ENCODE measurements at regions not wholly inside any gene's neighbourhood (a gene's known extent, or its start where the extent isn't known, plus 50 kb on each side); places are given as distances from the start of the nearest gene placed in this dataset.

DNA sequence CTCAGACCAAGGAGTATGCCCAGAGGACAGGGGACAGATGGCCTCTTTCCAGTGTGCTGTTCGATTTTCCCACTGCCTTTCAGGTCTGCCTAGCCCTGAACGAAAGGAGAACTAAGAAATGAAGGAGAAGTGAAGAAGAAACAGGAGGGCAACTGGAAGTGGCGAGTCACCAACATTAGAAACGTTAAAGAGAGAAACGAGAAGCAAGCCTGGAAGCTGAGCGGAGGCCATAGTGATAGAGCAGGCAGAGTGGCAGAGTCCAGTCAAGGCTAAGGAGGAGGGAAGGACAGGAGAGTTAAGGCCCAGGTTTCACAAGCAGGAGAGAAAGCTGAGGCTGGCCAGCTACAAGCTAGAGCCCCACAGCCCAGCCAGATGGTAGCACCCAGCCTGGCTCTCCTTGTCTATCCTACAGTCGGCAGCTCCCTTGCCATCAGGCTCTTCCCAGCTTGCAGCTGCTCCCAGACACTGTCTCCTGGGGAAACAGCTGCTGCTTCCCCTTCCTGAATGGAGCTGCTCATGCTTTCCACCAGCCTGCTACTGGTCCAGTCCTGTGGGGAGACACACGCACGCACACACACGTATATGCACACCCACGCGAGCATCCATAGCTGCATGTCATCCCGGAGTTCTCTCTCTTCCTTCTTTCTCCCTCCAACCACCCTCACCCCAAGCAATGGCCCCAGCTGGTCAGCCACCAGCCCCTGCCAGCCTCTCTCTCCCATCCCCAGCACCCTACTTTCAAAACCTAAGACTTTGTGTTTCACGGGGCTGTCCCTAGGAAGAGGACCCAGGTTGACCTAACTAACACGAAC is 139.7 kb upstream of the CCND2 start:
- DNase-seq: peak; percentile 89

DNA sequence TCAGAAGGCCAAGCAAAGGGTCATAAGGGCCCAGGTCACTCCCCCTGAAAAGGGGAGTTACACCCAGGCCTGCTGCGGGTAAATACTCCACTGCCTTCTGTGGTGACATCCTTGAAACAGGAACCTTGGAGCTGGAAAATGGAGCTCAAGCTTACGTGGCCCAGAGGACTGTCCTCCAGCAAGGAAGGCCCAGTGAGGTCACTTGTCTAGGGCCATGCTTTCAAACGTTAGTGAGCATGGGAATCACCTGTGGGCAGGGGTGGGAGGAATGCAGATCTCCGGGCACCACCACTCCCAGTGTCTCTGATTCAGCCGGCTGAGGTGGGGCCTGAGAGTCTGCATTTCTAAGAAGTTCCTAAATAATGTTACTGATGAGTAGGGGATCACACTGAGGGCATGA is 140.5 kb upstream of the CCND2 start:
- no peak for DNase-seq

DNA sequence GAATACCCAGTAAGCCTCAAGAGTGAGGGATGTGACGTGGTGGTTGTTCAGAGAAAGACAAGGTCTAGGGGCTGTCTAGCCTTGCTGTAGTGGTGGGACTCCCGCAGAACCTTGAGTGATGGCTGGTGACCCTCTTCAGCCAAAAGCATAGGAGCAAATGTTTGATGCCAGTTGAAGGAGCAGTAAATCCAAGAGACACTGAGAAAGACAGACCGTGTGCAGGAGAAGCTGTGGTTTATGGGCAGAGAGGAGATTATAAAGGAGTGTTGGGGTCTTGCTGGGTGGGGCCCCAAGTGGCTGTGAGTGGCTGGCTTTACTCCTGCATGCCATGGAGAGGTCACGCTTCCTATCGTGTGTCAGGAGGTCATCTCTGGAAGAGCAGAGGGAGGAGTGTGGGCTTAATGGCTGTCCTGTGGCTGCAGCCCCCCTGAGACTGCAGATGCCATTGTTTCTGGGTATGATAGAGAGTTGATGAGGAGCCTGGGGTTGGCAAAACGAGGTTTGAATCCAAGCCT is 152.0 kb upstream of the CCND2 start:
- no peak for DNase-seq

DNA sequence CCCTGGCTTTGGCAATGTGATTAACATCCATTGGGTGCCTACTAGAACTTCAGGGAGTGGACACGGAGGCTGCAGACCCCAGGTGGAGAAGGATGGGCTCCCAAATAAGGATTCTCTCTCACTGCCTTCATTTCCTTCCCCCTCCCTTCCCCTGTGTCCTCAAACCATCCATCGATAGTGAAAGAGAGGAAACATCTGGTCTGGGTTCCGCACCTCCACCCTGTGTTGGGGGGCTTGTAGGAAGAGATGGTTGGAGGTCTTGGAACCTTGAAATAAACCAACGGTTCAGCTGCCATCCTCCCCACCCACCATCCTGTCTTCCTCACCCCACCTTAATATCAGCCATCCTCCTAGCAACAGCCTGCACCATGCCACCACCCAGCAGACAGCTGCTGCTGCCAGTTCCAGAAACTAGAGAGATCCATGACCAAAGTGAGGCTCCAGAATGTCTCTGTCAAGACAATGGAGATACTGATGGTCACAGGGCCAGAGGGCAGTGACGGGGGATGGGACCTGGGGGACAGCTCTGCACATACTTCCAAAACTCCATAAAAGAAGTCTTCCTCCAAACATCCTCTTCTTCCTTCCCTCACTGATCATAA is 153.1 kb upstream of the CCND2 start:
- DNase-seq: peak; percentile 64

DNA sequence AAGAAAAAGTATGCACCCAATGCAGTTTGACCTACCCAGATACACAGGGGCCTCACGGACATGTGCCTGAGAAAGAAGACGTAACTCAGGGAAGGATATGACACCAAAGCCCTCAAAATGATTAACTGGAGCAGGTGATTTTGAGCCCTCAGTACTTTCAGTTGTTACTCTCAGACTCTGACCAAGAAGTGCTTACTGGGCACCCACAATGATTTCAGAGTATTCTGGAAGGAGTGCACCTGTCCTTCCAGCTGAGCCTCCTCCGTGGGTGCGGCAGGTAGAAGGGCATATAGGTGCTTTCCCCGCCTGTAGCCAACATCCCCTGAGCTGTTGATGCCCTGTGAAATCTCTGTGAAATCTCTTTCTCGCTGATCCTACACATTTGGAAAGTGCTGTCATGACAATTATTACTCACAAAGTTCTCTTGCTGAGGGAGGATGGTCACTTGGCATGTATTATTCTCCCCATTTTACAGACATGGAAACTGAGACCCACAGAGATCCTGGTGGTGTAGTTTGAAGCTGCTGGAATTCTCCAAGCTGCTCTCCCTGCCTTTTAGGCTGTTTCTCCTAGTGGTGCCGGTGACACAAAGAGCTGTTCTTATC is 154.3 kb upstream of the CCND2 start:
- DNase-seq: no peak

DNA sequence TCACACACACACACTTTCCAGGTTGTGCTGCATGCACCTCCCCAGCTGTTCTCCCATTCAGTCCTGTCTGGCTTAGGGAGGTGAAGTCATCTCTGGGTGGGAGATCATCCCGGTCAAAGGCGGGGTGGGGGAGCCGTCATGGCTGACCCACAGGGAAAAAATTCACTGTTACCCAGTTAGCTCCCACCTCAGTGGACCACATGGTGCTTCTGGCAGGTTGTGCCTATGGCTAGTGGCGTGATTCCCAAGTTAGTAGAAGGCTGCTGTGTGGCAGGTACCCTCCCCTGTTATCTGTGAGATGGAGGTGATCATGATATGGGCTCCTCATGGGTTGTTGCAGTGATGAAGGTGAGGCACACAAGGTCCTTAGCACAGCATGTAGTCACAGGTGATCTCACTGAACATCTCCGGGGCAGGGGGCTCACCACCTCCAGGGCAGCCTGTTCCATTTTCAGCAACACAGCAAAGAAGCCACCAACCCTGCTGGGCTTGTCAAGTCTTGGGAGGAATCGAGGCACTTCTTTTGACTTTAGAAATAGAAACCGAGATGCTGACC is 154.9 kb upstream of the CCND2 start:
- no peak for DNase-seq

DNA sequence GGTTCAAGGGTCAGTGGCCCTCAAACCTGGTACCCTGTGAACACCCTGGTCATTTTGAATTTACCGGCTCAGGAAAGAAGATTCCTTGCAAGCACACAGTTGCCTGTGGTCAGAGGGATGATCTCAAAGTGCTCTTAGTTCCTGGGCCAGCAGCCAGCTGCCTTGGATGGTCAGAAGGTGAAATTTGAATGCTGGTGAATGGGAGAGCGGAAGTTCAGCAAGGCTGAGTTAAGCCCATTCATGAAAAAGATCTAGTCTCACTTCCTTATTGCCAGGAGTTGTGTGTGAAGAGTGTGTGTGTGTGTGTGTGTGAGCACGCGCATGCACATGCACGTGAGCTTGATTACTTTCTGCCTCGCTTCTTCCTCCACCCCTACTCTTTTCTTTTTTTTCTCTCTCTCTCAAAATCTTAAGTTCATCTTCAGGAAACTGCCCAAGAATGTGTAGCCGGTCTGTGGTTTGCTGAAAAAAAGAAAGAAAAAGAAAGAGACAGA is 155.5 kb upstream of the CCND2 start:
- peak; percentile 75 for DNase-seq

DNA sequence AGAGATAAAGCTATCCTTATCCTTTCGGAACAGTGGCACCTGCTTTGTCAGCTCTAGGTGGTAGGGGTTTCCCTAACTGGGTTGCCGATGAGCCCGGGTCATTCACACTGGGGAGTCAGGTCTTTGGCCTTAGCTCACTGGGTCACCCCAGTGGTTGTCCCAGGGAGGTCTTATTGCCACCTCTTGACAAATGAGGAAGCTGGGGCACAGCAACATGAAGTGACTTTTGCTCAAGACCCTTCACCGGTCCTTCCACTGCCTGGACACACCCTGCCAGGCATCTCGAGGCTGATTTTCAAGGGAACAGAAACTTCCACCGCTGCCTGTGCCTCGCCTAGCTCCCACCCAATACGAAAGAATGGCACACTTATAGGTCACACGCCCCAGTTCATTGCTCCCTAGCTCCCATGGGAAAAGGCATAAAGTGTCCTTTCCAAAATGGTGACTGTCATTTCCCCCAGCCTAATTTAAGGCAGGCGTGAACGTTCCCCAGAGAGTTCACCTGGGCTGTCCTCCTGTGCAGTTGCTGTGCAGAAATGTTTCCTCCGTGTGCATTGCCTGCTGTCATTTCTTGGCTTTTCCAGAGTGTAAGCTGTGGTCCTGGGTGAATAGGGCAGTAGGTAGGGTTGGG is 156.1 kb upstream of the CCND2 start:
- no peak for DNase-seq

DNA sequence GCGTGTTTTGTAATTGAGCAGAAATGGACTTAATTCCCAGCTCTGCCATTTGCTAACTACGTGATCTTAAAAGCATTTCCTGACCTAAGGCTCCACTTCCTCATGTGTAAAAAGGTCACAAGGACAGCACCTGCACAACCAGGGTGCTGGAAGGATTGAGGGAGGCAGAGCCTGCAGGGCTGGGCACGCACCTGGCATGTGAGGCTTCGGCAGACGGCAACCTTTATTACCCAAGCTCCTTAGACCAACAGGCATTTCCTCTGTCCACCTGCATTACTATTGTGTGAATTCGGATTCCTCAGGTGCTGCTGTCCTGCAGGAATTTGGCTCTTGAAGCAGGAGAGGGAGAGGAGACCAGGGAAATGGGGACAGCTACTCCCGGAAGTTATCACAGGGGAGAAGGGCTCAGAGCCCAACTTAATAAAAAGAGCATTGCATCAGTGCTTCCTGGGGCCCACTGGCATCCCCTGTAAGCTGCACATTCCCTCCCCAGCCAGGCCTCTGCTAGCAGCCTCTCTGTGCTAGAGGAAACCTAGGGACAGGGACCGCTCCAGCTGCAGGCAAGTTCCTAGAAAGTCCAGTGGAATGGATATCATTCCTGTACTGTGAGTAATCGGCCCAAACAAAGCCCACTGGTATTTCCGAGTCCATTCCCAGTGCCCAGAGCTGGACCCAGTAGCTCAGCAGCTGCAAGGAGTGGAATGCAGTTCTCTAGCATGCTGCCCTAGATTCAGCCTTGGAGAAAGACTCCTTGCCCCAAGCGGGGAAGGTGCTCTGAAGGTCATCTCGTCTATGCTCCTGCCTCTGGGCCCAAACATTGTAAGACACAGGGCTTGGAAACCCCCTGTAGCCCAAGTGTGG is 157.1 kb upstream of the CCND2 start:
- DNase-seq: peak; percentile 77

DNA sequence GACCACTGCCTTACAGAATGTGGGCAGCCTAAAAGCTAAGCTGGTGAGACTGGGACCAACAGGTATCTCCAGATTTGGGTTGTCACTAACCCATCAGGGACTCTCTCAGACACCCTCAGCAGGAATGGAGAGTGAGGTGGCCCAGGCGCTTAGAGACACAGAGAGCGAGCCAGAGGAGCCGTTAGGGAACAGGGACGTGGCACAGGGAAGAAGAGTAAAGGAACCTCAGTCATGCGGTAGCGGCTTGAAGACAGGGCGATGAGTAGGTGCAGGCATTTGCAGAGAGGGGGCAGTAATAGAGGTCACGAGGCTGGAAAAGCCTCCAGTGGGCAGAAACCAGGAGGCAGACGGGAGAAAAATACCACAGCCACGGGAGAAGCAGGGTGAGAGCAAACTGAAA is 158.0 kb upstream of the CCND2 start:
- DNase-seq: no peak

DNA sequence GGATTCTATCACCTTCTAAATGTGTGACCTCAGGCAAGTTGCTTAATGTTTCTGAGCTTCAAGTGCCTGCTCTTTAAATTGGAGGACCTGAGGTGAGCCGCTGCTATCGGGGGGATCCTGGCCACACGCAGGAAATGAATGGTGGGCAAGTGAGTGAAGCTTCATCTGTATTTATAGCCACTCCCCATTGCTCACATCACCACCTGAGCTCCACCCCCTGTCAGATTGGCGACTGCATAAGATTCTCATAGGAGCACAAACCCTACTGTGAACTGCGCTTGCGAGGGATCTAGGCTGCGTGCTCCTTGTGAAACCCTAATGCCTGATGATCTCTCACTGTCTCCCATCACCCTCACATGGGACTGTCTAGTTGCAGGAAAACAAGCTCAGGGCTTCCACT is 158.6 kb upstream of the CCND2 start:
- DNase-seq: no peak

DNA sequence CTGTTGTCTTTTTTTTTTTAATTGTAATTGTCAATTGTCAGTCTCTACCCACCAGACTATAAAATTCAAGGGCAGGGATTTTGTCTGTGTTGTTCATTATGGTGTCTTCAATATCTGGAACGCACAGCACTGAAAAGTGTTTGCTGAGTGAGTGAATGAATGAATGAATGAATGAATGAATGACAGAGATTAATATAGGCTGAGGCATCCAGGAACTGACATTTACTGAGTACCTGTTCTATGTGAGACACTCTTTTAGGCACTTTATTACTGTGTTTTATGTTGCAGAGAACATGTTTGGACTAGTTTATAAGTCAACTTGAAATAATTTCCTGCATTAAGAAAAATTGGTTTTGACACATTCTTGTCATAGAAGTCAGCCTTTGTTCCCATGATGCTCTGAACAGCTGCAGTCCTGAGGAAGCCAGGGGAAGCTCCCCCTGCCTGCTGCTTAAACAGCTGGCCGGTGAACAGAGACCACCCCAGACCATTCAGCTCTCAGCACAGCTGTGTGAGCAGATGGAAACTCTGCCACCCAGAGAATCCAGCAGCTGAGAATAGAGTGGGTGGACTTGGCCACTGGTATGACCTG is 160.7 kb upstream of the CCND2 start:
- peak; percentile 86 for DNase-seq

DNA sequence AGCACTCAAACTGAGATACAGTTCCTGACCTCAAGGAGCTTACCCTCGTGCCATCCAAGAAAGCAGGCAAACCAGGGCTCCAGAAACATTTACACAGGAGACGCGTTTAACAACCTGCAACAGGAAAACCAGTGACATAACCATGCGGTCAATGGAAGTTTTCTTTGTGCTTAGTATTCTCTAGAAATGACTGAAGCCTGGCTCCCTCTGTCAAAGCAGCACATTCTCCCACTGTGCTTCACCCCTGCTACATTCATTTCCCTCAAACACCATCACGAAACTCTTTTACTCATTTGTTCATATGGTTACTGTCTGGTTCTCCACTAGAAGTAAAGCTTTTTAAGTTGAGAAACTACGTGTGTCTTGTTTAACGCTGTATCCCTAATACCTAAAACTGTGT is 161.3 kb upstream of the CCND2 start:
- no peak for DNase-seq

DNA sequence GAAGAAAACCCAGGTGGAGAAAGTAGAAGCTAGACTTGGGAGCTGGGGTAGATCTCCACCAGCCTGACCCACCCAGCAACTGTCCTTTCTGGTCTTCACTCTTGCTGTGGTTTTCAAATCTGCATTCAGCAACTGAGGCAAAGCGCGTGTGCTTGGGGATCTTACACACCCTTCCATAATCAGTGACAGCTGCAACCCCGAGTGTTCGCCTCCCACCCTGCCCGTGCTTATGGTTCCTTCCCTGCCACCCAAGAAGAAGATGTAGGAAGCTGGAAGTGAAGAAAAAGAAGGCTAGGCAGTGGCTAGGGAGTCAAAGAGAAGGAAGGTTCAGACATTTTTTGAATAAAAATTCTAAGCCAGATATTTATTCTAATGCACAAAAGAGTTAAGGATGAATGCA is 162.6 kb upstream of the CCND2 start:
- DNase-seq: no peak

DNA sequence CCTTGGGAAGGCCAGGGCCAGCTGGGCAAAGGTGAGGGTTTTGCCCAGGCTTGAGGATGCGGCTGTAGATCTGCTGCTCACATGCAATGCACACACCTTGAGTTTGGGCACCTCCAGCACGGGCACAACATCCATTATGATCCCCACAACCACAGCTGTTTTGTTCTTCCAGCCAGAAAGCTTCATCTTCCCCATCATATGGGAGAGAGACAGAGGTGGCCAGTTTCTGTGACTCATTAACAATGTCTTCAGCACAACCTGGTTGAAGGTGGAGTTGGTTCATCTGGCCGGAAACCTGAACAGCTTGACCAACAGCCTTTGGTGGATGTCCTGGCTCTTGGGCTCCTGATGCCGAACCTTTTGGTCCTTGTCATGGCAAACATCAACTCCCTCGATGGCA is 163.7 kb upstream of the CCND2 start:
- no peak for DNase-seq

DNA sequence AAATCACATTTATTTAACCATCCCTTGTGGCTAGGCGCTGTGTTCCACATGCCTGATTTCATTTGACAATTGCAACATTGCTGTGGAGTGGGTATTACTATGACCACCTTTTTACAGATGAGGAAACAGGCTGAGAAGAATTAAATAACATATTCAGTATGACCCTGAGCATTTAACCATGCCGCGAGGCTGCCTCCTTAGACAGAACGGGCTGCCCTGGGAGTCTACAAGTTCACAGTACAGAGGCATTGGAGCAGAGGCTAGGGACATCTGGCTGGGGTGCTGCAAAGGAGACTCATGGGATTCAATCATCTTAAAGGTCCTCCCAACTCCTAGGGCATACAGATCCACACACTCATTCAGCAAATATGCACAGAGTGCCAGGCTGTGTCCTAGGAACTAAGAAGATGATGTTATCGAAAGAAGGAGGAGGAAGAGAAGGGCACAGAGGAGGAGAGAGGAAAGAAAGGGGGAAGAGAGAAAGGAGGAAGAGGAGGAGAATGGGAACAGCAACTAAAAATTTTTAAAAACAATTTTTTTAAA is 164.7 kb upstream of the CCND2 start:
- DNase-seq: no peak

DNA sequence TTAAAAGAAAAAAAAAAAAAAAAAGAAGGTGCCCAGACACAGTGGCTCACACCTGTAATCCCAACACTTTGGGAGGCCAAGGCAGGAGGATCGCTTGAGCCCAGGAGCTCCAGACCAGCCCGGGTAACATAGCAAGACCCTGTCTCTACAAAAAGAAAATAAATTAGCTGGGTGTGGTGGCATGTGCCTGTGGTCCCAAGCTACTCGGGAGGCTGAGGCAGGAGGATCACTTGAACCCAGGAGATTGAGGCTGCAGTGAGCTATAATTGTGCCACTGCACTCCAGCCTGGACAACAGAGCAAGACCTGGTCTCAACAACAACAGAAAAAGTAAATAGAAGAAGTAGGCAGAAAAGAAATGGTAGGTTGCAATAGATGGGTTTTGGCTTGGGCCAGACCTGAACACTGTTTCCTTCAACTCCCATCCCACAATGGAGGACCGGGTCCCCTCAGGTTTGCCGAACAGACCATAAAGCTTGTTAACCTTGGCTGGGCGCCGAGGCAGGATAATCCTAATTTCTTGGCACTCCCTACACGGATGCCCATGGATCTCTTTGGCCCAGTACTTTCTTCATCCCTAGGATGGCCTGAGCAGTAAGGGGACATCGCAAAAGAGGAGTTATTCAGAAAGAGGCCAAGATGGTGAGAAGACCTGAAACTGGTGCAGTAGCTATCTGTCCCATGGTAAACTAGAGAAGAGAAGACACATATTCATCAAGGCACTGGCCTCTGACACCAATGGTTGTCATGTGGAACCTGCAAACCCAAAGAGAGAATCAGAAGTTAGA is 165.5 kb upstream of the CCND2 start:
- DNase-seq: no peak

DNA sequence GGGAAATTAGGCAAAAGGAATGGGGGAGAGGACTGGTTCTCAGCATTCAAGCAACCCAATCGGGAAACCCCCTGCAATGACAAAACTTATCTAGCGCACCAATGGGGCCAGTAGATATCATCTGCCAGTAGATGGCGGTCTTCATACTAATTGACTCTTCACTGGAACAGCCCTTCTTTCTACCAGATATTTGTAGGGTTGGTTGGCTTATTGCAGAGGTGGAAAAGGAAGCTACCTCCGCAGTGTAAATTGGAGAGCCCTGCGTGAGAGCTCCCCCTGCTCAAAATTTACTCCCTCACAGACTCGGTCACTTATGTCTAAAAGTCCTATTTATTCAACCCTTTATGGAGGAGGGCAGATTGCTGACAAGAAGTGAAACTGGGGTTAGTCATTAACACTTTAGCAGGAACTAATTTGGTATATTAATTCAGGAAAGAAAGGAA is 166.1 kb upstream of the CCND2 start:
- DNase-seq: peak; percentile 55

DNA sequence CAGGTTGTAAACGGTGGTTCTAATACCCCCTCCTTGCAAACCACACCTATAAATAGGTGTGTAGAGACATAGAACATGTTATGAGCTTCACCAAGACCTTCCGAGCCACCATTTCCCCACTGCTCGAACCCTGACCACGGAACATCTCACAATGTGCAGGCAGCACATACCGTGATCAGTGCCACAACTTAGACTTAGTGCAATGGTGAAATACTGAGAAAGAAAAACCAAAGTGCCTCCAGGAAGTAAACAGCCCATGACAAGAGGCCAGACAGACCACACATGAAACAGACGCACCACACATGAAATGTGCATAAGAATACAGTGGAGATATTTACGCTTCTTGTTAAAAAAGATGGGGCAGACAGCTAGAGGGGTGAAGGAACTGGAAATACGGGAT is 166.9 kb upstream of the CCND2 start:
- no peak for DNase-seq

DNA sequence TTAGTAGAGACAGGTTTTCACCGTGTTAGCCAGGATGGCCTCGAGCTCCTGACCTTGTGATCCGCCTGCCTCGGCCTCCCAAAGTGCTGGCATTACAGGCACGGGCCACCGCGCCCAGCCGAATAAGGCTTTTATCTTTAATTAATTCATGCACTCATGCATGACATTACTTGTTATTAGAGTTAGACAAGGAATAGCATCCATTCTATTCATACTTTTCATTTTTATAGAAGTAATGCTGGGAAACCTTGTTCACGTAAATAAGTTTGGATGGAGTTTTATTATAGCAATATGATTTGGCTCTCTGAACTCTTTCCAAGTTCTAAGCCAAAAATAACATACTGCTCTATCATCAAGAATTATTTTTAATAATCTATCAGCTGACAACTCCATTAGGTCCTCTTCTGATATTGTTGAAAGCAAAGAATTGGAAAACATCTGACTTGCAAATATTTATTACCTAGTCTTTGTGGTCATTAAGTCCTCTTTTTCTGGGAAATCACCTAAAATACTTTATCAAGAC is 168.8 kb upstream of the CCND2 start:
- DNase-seq: no peak
